Endothelial cell of umbilical vein (primary cell): ENCODE measurements at regions not wholly inside any gene's neighbourhood (a gene's known extent, or its start where the extent isn't known, plus 50 kb on each side); places are given as distances from the start of the nearest gene placed in this dataset.

Experiments used
- BruUV-seq: library from RNA; stranded (reverse); fragments of 400-500 nt; replicated peaks from 2 replicates; lab custom pipeline; 2021; lab: Mats Ljungman, UMichigan
- CTCF ChIA-PET: fragments of 300-600, 350-600 bp; sonication (Branson Sonifier 250); formaldehyde crosslinking; loops from one replicate; lab custom pipeline; 2021; ENCODE audit warnings: antibody characterized with exemption, inconsistent platforms; lab: Charles Lee
- POLR2A ChIA-PET: fragments of 300-600, 350-600 bp; sonication (Branson Sonifier 250); formaldehyde crosslinking; loops from one replicate; lab custom pipeline; 2021; ENCODE audit warnings: antibody characterized with exemption, inconsistent platforms; lab: Charles Lee
- DNase-seq: peaks from one replicate; pipeline ENCODE4 v3.0.0-alpha.2; 2011; ENCODE audit warnings: low read depth, low spot score
- FAIRE-seq: peaks from 2 replicates; lab custom pipeline; 2011; peaks lifted over from hg19 to GRCh38; lab: Jason Lieb, UNC
- H2AFZ ChIP-seq: 2 replicates; pipeline ENCODE4 v1.6.0; 2012; ENCODE audit warnings: low read depth, low read length, control low read depth, inconsistent platforms
- H3K27ac ChIP-seq: 2 replicates; pipeline ENCODE4 v1.5.1; 2011; ENCODE audit warnings: low read depth, mild to moderate bottlenecking, control low read depth, low read length, moderate library complexity; ENCODE audit not compliant: insufficient read depth
- H3K27me3 ChIP-seq, 2 experiments: 2 replicates each; pipeline versions ENCODE4 v1.6.0 to v1.6.1; 2011; ENCODE audit warnings: low read length in 2 of 2, mixed read lengths in 1 of 2; ENCODE audit not compliant: control insufficient read depth in 2 of 2, insufficient read depth in 2 of 2
- H3K36me3 ChIP-seq, 2 experiments: 2 replicates in 1 of 2; 3 replicates in 1 of 2; pipeline ENCODE4 v1.5.1; 2011; ENCODE audit warnings: low read length in 2 of 2, mild to moderate bottlenecking in 1 of 2, moderate library complexity in 1 of 2; ENCODE audit not compliant: control insufficient read depth in 2 of 2, insufficient read depth in 2 of 2; ENCODE audit errors: extremely low read depth in 1 of 2
- H3K4me1 ChIP-seq: 3 replicates; pipeline ENCODE4 v1.5.1; 2011; ENCODE audit warnings: mild to moderate bottlenecking, low read length; ENCODE audit not compliant: control insufficient read depth, insufficient read depth; ENCODE audit errors: extremely low read depth
- H3K4me2 ChIP-seq: 2 replicates; pipeline ENCODE4 v1.6.1; 2011; ENCODE audit warnings: low read length, control low read depth, mixed read lengths; ENCODE audit not compliant: insufficient read depth
- H3K4me3 ChIP-seq, 3 experiments: fragments of 200-600 bp in 1 of 3; sonication (generic), shearing (Covaris generic) in 1 of 3; replicated peaks in 1 of 3; 2 replicates each; pipeline ENCODE4 v1.5.1; 2011 to 2016; ENCODE audit warnings: control low read depth in 3 of 3, low read length in 3 of 3, mild to moderate bottlenecking in 2 of 3, inconsistent platforms in 1 of 3, low read depth in 1 of 3, moderate library complexity in 1 of 3; ENCODE audit not compliant: insufficient read depth in 1 of 3
- H3K79me2 ChIP-seq: 2 replicates; pipeline ENCODE4 v1.6.0; 2012; ENCODE audit warnings: low read length, inconsistent platforms; ENCODE audit not compliant: control insufficient read depth, insufficient read depth
- H3K9ac ChIP-seq: replicated peaks from 2 replicates; pipeline ENCODE3; 2011; ENCODE audit warnings: low read length, control low read depth; ENCODE audit not compliant: insufficient read depth; ENCODE audit errors: extremely low read depth
- H3K9me1 ChIP-seq: replicated peaks from 3 replicates; pipeline ENCODE4 v1.6.0; 2011; ENCODE audit warnings: mild to moderate bottlenecking, low read length; ENCODE audit not compliant: control insufficient read depth, insufficient read depth; ENCODE audit errors: extremely low read depth
- H3K9me3 ChIP-seq: replicated peaks from 2 replicates; pipeline ENCODE4 v1.5.1; 2012; ENCODE audit warnings: low read length, inconsistent platforms; ENCODE audit not compliant: control insufficient read depth, insufficient read depth
- H4K20me1 ChIP-seq: replicated peaks from 2 replicates; pipeline ENCODE3; 2011; ENCODE audit warnings: mild to moderate bottlenecking, low read length; ENCODE audit not compliant: control insufficient read depth, insufficient read depth; ENCODE audit errors: extremely low read depth
- CTCF ChIP-seq, 2 donors: IDR thresholded peaks; 1 replicate in 1 of 2; 2 replicates in 1 of 2; pipeline ENCODE4 v1.5.1; 2011; ENCODE audit warnings: low read length in 2 of 2, mild to moderate bottlenecking in 2 of 2, moderate library complexity in 2 of 2, control low read depth in 1 of 2, inconsistent platforms in 1 of 2, low read depth in 1 of 2; ENCODE audit not compliant: insufficient read depth in 1 of 2; ENCODE audit errors: extremely low read depth in 1 of 2
- EZH2 ChIP-seq: IDR thresholded peaks from 2 replicates; pipeline ENCODE4 v1.6.1; 2012; ENCODE audit warnings: borderline replicate concordance, low read depth, mild to moderate bottlenecking, moderate library complexity, low read length, inconsistent platforms; ENCODE audit not compliant: severe bottlenecking
- FOS ChIP-seq: IDR thresholded peaks from 2 replicates; pipeline ENCODE4 v1.6.1; 2011; ENCODE audit warnings: mild to moderate bottlenecking, low read length, moderate library complexity, borderline replicate concordance; ENCODE audit not compliant: insufficient read depth
- GATA2 ChIP-seq: IDR thresholded peaks from 2 replicates; pipeline ENCODE4 v1.7.0; 2011; ENCODE audit warnings: low read depth, mild to moderate bottlenecking, moderate library complexity, mixed read lengths, low read length; ENCODE audit not compliant: insufficient read length, insufficient read depth
- JUN ChIP-seq: IDR thresholded peaks from 2 replicates; pipeline ENCODE4 v1.6.1; 2011; ENCODE audit warnings: borderline replicate concordance, low read depth; ENCODE audit not compliant: insufficient read length, insufficient read depth
- MYC ChIP-seq: IDR thresholded peaks from one replicate; pipeline ENCODE4 v1.6.1; 2011; ENCODE audit warnings: mild to moderate bottlenecking, low read depth, low read length
- POLR2A ChIP-seq: IDR thresholded peaks from 2 replicates; pipeline ENCODE4 v1.6.1; 2012; ENCODE audit warnings: low read depth, mild to moderate bottlenecking, control low read depth, low read length
- POLR2AphosphoS5 ChIP-seq: IDR thresholded peaks from 2 replicates; pipeline ENCODE4 v1.6.1; 2012; ENCODE audit warnings: low read depth, mild to moderate bottlenecking, control low read depth, low read length, moderate library complexity; ENCODE audit not compliant: insufficient read depth
- dilution Hi-C: fragments of 300-500 bp; cut with MboI; formaldehyde crosslinking; loops from one replicate; pipeline ENCODE4 v1.15.0; 2019; ENCODE audit warnings: low sequenced_read_pairs; ENCODE audit not compliant: extremely low pct_ligation_motif_present
- intact Hi-C: fragments of 100-400 bp; cut with micrococcal nuclease; formaldehyde crosslinking; loops from one replicate; pipeline ENCODE4 v1.10.0; 2022
- TF ChIP-seq, protein P1 (sequence below): IDR thresholded peaks from 2 replicates; pipeline ENCODE4 v1.6.1; 2011; ENCODE audit not compliant: insufficient read depth, insufficient read length

- no peaks in the 10 kb centered on the region for H3K9me1 ChIP-seq
- BruUV-seq = no TSS peak
- no peaks in the 10 kb centered on the region for H3K27me3 ChIP-seq
- no peaks in the 10 kb centered on the region for H3K9me3 ChIP-seq
- no peaks in the 10 kb centered on the region for H3K4me1 ChIP-seq
- no peaks in the 10 kb centered on the region for H3K79me2 ChIP-seq
- ChIA-PET POLR2A (no interaction called here), CTCF (no interaction called here)
- H4K20me1 ChIP-seq = no peaks in the 10 kb centered on the region
- H3K27ac ChIP-seq = no peak overlapping the region
- TF ChIP-seq CTCF (IDR thresholded peaks at IDR 0.05; ENCODE audit: extremely low read depth in 1 of 2, insufficient read depth in 1 of 2, low read depth in 1 of 2, low read length in 2 of 2) = no peak
- no peak for TF ChIP-seq POLR2AphosphoS5
- no peak for TF ChIP-seq POLR2A
- TF ChIP-seq GATA2 = no peak
- TF ChIP-seq, protein P1, sequence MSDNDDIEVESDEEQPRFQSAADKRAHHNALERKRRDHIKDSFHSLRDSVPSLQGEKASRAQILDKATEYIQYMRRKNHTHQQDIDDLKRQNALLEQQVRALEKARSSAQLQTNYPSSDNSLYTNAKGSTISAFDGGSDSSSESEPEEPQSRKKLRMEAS = no peak
- TF ChIP-seq FOS = no peak
- TF ChIP-seq JUN = no peak
- TF ChIP-seq MYC = no peak
- TF ChIP-seq EZH2 = no peak
- H2AFZ ChIP-seq = no peak overlapping the region
- no peak overlapping the region for H3K9ac ChIP-seq
- no peak overlapping the region for H3K4me2 ChIP-seq
- no peak overlapping the region for H3K4me3 ChIP-seq
- FAIRE-seq (no peak), DNase-seq (no peak)
- H3K36me3 ChIP-seq = no peaks in the 10 kb centered on the region
- intact Hi-C loops (no loop called here), dilution Hi-C loops (no loop called here)
These were observed 285.0 kb upstream of the C2CD4B start for GRCh38 chr15:62450061-62450460.
